ENCODE measurements at regions not wholly inside any gene's neighbourhood (a gene's known extent, or its start where the extent isn't known, plus 50 kb on each side); places are given as distances from the start of the nearest gene placed in this dataset.

DNA sequence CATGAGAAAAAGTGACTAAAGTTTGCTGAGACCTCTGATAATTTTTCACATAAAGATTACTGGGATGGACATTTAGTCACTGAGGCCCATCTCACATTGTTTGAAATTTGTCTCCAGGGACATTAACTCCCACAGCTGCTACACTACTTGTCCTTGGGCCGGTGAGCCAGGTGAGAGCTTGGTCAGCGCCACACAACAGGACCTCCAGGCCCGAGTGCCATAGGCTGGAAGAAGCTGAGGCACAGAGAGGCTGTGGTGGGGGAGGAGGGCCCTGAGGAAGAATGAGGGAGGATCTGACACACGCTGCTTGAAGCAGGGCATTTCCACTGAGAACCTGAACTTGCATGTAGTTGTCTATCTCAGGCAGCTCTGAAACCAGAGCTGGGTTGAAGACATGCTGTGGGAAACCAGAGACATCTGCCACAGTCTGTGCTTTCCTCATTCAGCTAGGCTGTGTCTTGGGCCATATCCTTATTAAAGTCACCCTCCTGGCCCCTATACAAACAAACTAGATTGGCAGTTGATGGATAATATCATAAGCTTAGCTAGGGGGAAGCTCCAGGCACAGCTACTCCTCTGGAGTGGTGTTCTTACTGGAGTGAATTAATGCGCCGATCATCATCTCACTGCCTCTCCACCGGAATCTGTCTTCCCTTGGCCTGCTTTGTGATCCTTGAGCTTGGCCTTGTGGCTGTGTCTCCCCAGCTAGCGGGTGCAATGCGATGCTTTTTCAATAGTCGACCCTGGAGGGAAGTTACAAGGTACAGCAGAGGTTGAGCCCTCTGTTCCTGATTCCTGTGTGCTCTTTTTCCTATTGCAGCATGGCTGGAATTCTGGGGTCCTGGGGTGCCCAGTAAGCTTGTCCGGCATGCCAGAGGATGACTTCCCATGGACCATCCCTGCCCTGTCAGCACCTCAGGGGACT lies 225.3 kb upstream of the B3GAT1 start:
- TF ChIP-seq, protein P1, sequence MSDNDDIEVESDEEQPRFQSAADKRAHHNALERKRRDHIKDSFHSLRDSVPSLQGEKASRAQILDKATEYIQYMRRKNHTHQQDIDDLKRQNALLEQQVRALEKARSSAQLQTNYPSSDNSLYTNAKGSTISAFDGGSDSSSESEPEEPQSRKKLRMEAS (IDR thresholded peaks at IDR 0.05; ENCODE audit: low read depth, low read length) = no peak
- TF ChIP-seq, protein P2, sequence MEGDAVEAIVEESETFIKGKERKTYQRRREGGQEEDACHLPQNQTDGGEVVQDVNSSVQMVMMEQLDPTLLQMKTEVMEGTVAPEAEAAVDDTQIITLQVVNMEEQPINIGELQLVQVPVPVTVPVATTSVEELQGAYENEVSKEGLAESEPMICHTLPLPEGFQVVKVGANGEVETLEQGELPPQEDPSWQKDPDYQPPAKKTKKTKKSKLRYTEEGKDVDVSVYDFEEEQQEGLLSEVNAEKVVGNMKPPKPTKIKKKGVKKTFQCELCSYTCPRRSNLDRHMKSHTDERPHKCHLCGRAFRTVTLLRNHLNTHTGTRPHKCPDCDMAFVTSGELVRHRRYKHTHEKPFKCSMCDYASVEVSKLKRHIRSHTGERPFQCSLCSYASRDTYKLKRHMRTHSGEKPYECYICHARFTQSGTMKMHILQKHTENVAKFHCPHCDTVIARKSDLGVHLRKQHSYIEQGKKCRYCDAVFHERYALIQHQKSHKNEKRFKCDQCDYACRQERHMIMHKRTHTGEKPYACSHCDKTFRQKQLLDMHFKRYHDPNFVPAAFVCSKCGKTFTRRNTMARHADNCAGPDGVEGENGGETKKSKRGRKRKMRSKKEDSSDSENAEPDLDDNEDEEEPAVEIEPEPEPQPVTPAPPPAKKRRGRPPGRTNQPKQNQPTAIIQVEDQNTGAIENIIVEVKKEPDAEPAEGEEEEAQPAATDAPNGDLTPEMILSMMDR (IDR thresholded peaks at IDR 0.05; ENCODE audit: low read depth, low read length) = no peak
- TF ChIP-seq POLR2A (IDR thresholded peaks at IDR 0.05; ENCODE audit: extremely low read depth, insufficient read length) = no peak
- TF ChIP-seq MYC (IDR thresholded peaks at IDR 0.05; ENCODE audit: low read depth, low read length) = no peak

All from NB4 (cell line).